Breast epithelium (tissue), 3 donors: ENCODE measurements at regions not wholly inside any gene's neighbourhood (a gene's known extent, or its start where the extent isn't known, plus 50 kb on each side); places are given as distances from the start of the nearest gene placed in this dataset.

Experiments used
- CTCF ChIP-seq, 3 donors: fragments of 450-650 bp; IDR thresholded peaks; one replicate each; pipeline ENCODE4 v1.5.1; 2016 to 2017; ENCODE audit warnings: antibody characterized with exemption in 3 of 3, mild to moderate bottlenecking in 3 of 3, moderate library complexity in 3 of 3
- POLR2A ChIP-seq: fragments of 450-650 bp; IDR thresholded peaks from one replicate; pipeline ENCODE4 v1.6.1; 2016; ENCODE audit warnings: antibody characterized with exemption, mild to moderate bottlenecking, moderate library complexity

DNA sequence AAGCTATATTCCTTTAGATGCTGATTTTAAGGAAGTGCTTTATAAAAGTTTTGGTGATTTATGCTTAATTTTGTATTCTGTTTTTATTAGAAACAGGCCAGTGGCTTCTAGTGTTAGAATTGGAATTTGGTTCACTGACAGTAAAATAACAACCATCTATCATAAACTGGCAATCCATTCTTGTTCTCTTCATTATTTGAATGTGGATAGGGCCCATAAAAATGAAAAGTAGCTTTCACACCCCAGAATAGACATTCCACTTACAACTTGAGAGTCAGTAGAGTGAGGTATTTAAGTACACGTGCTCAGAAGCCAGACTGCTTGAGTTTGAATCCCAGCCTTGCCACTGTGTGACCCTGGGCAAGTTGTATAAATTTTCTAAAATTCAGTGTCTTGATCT is 232.4 kb upstream of the CTSO start:
- TF ChIP-seq POLR2A (no peak), CTCF (IDR thresholded peaks at IDR 0.05) (no peak)
